OCI-LY1 (cell line): ENCODE measurements at regions not wholly inside any gene's neighbourhood (a gene's known extent, or its start where the extent isn't known, plus 50 kb on each side); places are given as distances from the start of the nearest gene placed in this dataset.

Experiments used
- CTCF ChIP-seq: fragments of 200-600 bp; sonication (generic), shearing (Covaris generic); IDR thresholded peaks from 2 replicates; pipeline ENCODE4 v1.5.1; 2017; ENCODE audit warnings: mild to moderate bottlenecking, antibody characterized with exemption, low read length, moderate library complexity, mixed read lengths
- EZH2 ChIP-seq: fragments of 200-600 bp; sonication (generic), shearing (Covaris generic); IDR thresholded peaks from 2 replicates; pipeline ENCODE4 v1.8.0; 2017; ENCODE audit warnings: borderline replicate concordance, mixed run types, mild to moderate bottlenecking, antibody characterized with exemption, low read length, moderate library complexity, mixed read lengths

- no peak for TF ChIP-seq CTCF
- no peak for TF ChIP-seq EZH2
These were observed 1038.8 kb upstream of the GBE1 start for GRCh38 chr3:82800248-82800647.
